GM19438 (cell line): ENCODE measurements at regions not wholly inside any gene's neighbourhood (a gene's known extent, or its start where the extent isn't known, plus 50 kb on each side); places are given as distances from the start of the nearest gene placed in this dataset.

Source experiments
- ATAC-seq: cut with Tn5 transposase; IDR thresholded peaks from one replicate; pipeline ENCODE4 v1.9.1; 2021; ENCODE audit warnings: low read depth; ENCODE audit not compliant: unreplicated experiment

GRCh38 chr14:22095860-22096513 is 422.4 kb upstream of the OR4E1 start:
- no peak for ATAC-seq

GRCh38 chr14:22089940-22090339 is 416.3 kb upstream of the OR4E1 start:
- no peak for ATAC-seq

GRCh38 chr14:22088614-22089342 is 415.2 kb upstream of the OR4E1 start:
- no peak for ATAC-seq

GRCh38 chr14:22086131-22086530 is 412.5 kb upstream of the OR4E1 start:
- ATAC-seq: no peak

GRCh38 chr14:22084393-22085281 is 411.0 kb upstream of the OR4E1 start:
- no peak for ATAC-seq

- ATAC-seq: no peak
Observed at GRCh38 chr14:22081337-22081736, 407.7 kb upstream of the OR4E1 start.

GRCh38 chr14:22079766-22080165 is 406.1 kb upstream of the OR4E1 start:
- ATAC-seq: no peak

GRCh38 chr14:22073801-22074200 is 400.2 kb upstream of the OR4E1 start:
- ATAC-seq: no peak

GRCh38 chr14:22071006-22071405 is 397.4 kb upstream of the OR4E1 start:
- ATAC-seq: peak; percentile 93

GRCh38 chr14:22070119-22070982 is 396.7 kb upstream of the OR4E1 start:
- peak; percentile 46 for ATAC-seq

- no peak for ATAC-seq
Observed at GRCh38 chr14:22065347-22065746, 391.7 kb upstream of the OR4E1 start.

GRCh38 chr14:22059201-22059600 is 385.6 kb upstream of the OR4E1 start:
- no peak for ATAC-seq

- ATAC-seq: no peak
Observed at GRCh38 chr14:22052795-22053194, 379.2 kb upstream of the OR4E1 start.

GRCh38 chr14:22047115-22047514 is 373.5 kb upstream of the OR4E1 start:
- ATAC-seq: no peak

GRCh38 chr14:22046063-22046462 is 372.4 kb upstream of the OR4E1 start:
- ATAC-seq: no peak

- no peak for ATAC-seq
Observed at GRCh38 chr14:22044193-22044592, 370.6 kb upstream of the OR4E1 start.

- no peak for ATAC-seq
Observed at GRCh38 chr14:22040781-22041125, 367.1 kb upstream of the OR4E1 start.

GRCh38 chr14:22039938-22040780 is 366.5 kb upstream of the OR4E1 start:
- no peak for ATAC-seq

- no peak for ATAC-seq
Observed at GRCh38 chr14:22036541-22037239, 363.1 kb upstream of the OR4E1 start.
